ENCODE measurements at regions not wholly inside any gene's neighbourhood (a gene's known extent, or its start where the extent isn't known, plus 50 kb on each side); places are given as distances from the start of the nearest gene placed in this dataset.

DNA sequence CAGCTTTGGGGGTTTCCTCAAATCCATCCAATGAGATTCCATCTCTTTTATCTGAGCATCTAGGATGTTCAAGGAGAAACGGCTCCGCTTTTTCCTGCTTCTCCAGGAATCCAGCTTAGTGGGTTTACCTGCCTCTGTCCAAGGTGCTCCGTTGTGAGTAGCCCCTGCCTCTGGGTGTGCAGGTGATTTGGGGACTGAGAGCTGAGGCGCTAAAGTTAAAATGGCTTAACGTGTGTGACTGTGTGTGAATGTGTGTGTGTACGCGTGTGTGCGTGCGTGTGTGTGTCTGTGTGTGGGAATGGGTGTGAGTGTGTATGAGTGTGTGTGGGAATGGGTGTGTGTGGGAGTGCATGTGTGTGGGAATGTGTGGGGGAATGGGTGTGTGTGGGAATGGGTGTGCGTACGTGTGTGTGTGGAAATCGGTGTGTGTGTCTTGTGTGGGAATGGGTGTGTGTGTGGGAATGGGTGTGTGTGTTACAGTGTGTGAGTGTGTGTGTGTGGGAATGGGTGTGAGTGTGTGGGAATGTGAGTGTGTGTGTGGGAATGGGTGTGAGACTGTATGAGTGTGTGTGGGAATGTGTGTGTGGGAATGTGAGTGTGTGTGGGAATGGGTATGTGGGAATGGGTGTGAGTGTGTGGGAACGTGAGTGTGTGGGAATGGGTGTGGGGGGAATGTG, 90.2 kb upstream of the INSIG1 start:
- Histone ChIP-seq H3K4me1 (ENCODE audit: insufficient read depth) (0 out of 2 replicates have a peak, but pooled peaks cover 4% of the 10 kb centered on the region), H3K9me2 (ENCODE audit: insufficient read depth) (no peaks in the 10 kb centered on the region), H3K4me3 (no peak overlapping the region), H3K27ac (ENCODE audit: low read depth) (no peak overlapping the region), H3F3A (replicated peaks; ENCODE audit: low read depth) (no peaks in the 10 kb centered on the region), H3K36me3 (ENCODE audit: insufficient read depth) (no peaks in the 10 kb centered on the region), H2AFZ (no peak overlapping the region), H3K4me2 (no peak overlapping the region), H4K20me1 (replicated peaks; ENCODE audit: insufficient read depth) (no peaks in the 10 kb centered on the region), H3K79me2 (replicated peaks; ENCODE audit: insufficient read depth) (no peaks in the 10 kb centered on the region), H3K27me3 (ENCODE audit: insufficient read depth) (no peaks in the 10 kb centered on the region)
- no peak overlapping the region for H3K27ac Mint-ChIP-seq
- DNase-seq (ENCODE audit: low spot score) (no peak), ATAC-seq (no peak)
- peaks cover 8% of the 10 kb centered on the region for H3K9me3 Mint-ChIP-seq
- H3K27me3 Mint-ChIP-seq (ENCODE audit: insufficient read depth, low read depth, poor library complexity) = peaks cover 9% of the 10 kb centered on the region
- peaks cover 18% of the 10 kb centered on the region for H3K4me1 Mint-ChIP-seq
- no peak overlapping the region for H3K4me3 Mint-ChIP-seq
- TF ChIP-seq JUNB (IDR thresholded peaks at IDR 0.05; ENCODE audit: unreplicated experiment) = no peak
- TF ChIP-seq, protein P1, sequence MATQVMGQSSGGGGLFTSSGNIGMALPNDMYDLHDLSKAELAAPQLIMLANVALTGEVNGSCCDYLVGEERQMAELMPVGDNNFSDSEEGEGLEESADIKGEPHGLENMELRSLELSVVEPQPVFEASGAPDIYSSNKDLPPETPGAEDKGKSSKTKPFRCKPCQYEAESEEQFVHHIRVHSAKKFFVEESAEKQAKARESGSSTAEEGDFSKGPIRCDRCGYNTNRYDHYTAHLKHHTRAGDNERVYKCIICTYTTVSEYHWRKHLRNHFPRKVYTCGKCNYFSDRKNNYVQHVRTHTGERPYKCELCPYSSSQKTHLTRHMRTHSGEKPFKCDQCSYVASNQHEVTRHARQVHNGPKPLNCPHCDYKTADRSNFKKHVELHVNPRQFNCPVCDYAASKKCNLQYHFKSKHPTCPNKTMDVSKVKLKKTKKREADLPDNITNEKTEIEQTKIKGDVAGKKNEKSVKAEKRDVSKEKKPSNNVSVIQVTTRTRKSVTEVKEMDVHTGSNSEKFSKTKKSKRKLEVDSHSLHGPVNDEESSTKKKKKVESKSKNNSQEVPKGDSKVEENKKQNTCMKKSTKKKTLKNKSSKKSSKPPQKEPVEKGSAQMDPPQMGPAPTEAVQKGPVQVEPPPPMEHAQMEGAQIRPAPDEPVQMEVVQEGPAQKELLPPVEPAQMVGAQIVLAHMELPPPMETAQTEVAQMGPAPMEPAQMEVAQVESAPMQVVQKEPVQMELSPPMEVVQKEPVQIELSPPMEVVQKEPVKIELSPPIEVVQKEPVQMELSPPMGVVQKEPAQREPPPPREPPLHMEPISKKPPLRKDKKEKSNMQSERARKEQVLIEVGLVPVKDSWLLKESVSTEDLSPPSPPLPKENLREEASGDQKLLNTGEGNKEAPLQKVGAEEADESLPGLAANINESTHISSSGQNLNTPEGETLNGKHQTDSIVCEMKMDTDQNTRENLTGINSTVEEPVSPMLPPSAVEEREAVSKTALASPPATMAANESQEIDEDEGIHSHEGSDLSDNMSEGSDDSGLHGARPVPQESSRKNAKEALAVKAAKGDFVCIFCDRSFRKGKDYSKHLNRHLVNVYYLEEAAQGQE (IDR thresholded peaks at IDR 0.05; ENCODE audit: unreplicated experiment) = peak; percentile 59
- H3K36me3 Mint-ChIP-seq (ENCODE audit: low read depth) = peaks cover 2% of the 10 kb centered on the region; the same call in 1 of the 3 replicates

DNA sequence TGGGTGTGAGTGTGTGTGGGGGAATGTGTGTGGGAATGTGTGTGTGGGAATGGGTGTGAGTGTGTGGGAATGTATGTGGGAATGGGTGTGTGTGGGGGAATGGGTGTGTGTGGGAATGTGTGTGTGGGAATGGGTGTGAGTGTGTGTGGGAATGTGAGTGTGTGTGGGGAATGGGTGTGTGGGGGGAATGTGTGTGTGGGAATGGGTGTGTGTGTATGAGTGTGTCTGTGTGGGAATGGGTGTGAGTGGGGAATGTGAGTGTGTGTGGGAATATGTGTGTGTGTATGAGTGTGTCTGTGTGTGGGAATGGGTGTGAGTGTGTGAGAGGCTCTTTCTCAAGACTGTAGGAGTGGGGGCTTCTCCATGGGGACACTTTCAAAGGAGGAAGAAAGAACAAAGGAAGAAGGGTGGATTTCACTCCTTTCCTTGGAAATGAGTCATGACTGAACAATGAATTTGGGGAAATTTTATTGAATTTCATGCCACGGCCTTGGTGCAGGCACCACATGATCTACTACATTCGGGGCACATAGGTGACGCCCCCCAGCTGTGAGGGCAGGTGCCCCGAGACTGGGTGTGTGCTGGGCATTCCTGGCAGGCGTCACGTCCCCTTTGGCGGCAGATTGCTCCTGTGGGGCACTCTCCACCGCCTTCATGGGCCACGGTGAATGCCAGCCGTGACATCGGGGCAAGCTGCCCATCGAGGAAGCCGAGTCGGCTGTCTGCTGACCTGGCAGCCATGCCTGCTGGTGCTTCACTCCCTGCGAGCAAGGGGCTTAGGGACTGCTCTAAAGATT, 88.8 kb upstream of the INSIG1 start:
- ATAC-seq = no peak

More for the DNA sequence above, 88.8 kb upstream of the INSIG1 start:
- peaks cover 8% of the 10 kb centered on the region for H3K27me3 Mint-ChIP-seq (ENCODE audit: insufficient read depth, low read depth, poor library complexity)
- H3K4me2 ChIP-seq = no peak overlapping the region
- no peaks in the 10 kb centered on the region for H4K20me1 ChIP-seq (replicated peaks; ENCODE audit: insufficient read depth)
- H2AFZ ChIP-seq = peak overlapping the region; percentile 69; the same call in 1 of the 2 replicates
- no peak overlapping the region for H3K27ac ChIP-seq (ENCODE audit: low read depth)
- no peak for TF ChIP-seq NANOG (IDR thresholded peaks at IDR 0.05; ENCODE audit: borderline replicate concordance)
- no peak for DNase-seq (ENCODE audit: low spot score)
- no peaks in the 10 kb centered on the region for H3K9me2 ChIP-seq (ENCODE audit: insufficient read depth)
- peaks cover 22% of the 10 kb centered on the region for H3K4me1 Mint-ChIP-seq
- H3F3A ChIP-seq (replicated peaks; ENCODE audit: low read depth) = no peaks in the 10 kb centered on the region
- H3K4me1 ChIP-seq (ENCODE audit: insufficient read depth) = 0 out of 2 replicates have a peak, but pooled peaks cover 4% of the 10 kb centered on the region
- H3K4me3 Mint-ChIP-seq = no peak overlapping the region
- no peak overlapping the region for H3K27ac Mint-ChIP-seq
- H3K36me3 Mint-ChIP-seq (ENCODE audit: low read depth) = peaks cover 2% of the 10 kb centered on the region; the same call in 1 of the 3 replicates
- no peaks in the 10 kb centered on the region for H3K79me2 ChIP-seq (replicated peaks; ENCODE audit: insufficient read depth)
- H3K4me3 ChIP-seq = no peak overlapping the region
- no peaks in the 10 kb centered on the region for H3K27me3 ChIP-seq (ENCODE audit: insufficient read depth)
- peaks cover 8% of the 10 kb centered on the region for H3K9me3 Mint-ChIP-seq
- H3K36me3 ChIP-seq (ENCODE audit: insufficient read depth) = no peaks in the 10 kb centered on the region

Data from GM23338 (cell line).